Fibroblast of lung (primary cell): ENCODE measurements at regions not wholly inside any gene's neighbourhood (a gene's known extent, or its start where the extent isn't known, plus 50 kb on each side); places are given as distances from the start of the nearest gene placed in this dataset.

ENCODE experiments used
- DNase-seq, 2 donors: peaks; one replicate each; pipeline versions ENCODE4 v3.0.0 to v3.0.0-alpha.2; 2010; ENCODE audit warnings: low read depth in 2 of 2
- H2AFZ ChIP-seq: 2 replicates; pipeline ENCODE4 v1.5.1; 2012; ENCODE audit warnings: low read length, control low read depth, inconsistent platforms
- H3K27ac ChIP-seq: 2 replicates; pipeline ENCODE4 v1.5.1; 2011; ENCODE audit warnings: low read length, control low read depth; ENCODE audit not compliant: insufficient read depth
- H3K27me3 ChIP-seq: 2 replicates; pipeline ENCODE4 v1.5.1; 2011; ENCODE audit warnings: mild to moderate bottlenecking, low read length; ENCODE audit not compliant: control insufficient read depth, insufficient read depth
- H3K36me3 ChIP-seq: 2 replicates; pipeline ENCODE4 v1.5.1; 2011; ENCODE audit warnings: low read length; ENCODE audit not compliant: control insufficient read depth, insufficient read depth
- H3K4me1 ChIP-seq: 2 replicates; pipeline ENCODE4 v1.5.1; 2011; ENCODE audit warnings: low read length; ENCODE audit not compliant: control insufficient read depth, insufficient read depth; ENCODE audit errors: extremely low read depth
- H3K4me2 ChIP-seq: 2 replicates; pipeline ENCODE4 v1.5.1; 2011; ENCODE audit warnings: low read length, control low read depth; ENCODE audit not compliant: insufficient read depth; ENCODE audit errors: extremely low read depth
- H3K4me3 ChIP-seq, 4 experiments: fragments of 200-600 bp in 1 of 4; sonication (generic) in 1 of 4; replicated peaks in 1 of 4; 2 replicates each; pipeline ENCODE4 v1.5.1; 2011 to 2016; ENCODE audit warnings: low read length in 4 of 4, low read depth in 3 of 4, mild to moderate bottlenecking in 3 of 4, control low read depth in 2 of 4, inconsistent platforms in 1 of 4, mixed read lengths in 1 of 4; ENCODE audit not compliant: insufficient read depth in 1 of 4; ENCODE audit errors: control extremely low read depth in 1 of 4
- H3K79me2 ChIP-seq: 2 replicates; pipeline ENCODE4 v1.5.1; 2012; ENCODE audit warnings: mild to moderate bottlenecking, low read length, inconsistent platforms; ENCODE audit not compliant: control insufficient read depth, insufficient read depth
- H3K9ac ChIP-seq: 2 replicates; pipeline ENCODE4 v1.5.1; 2011; ENCODE audit warnings: mild to moderate bottlenecking, low read length, control low read depth; ENCODE audit not compliant: insufficient read depth
- H3K9me3 ChIP-seq: 2 replicates; pipeline ENCODE4 v1.5.1; 2012; ENCODE audit warnings: low read depth, low read length; ENCODE audit not compliant: control insufficient read depth, insufficient read depth
- H4K20me1 ChIP-seq: 2 replicates; pipeline ENCODE4 v1.5.1; 2011; ENCODE audit warnings: low read length; ENCODE audit not compliant: control insufficient read depth, insufficient read depth; ENCODE audit errors: extremely low read depth
- EZH2 ChIP-seq: IDR thresholded peaks from 2 replicates; pipeline ENCODE4 v1.5.1; 2012; ENCODE audit warnings: low read length, control low read depth, mild to moderate bottlenecking; ENCODE audit errors: missing control alignments
- TF ChIP-seq, protein P1 (sequence below), 2 donors: IDR thresholded peaks in 1 of 2; conservative IDR thresholded peaks in 1 of 2; 1 replicate in 1 of 2; 2 replicates in 1 of 2; pipeline ENCODE4 v1.5.1; 2011 to 2012; ENCODE audit warnings: low read length in 2 of 2, control low read depth in 1 of 2, inconsistent platforms in 1 of 2, low read depth in 1 of 2, mild to moderate bottlenecking in 1 of 2

DNA sequence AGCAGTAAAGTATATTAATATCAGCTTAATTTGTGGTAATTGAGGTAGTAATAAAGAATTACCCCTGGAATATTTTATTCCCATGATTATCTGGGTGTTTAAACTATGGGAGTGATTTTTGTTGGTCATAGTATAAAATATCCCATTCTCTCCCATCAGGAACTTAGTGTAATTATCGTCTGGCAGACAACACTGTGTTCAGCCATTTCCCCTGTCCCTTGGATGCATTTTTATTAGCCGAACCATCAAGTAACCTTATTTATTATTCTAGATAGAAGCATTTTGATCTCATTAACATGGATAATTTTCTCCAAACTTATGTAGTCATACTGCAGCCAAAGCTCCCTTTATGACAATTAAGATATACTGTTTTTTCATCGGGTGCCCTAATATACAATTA lies 320.8 kb downstream of the MAT2B start:
- H3K27ac ChIP-seq = no peak overlapping the region
- no peaks in the 10 kb centered on the region for H3K27me3 ChIP-seq
- no peak overlapping the region for H3K9ac ChIP-seq
- no peaks in the 10 kb centered on the region for H4K20me1 ChIP-seq
- no peaks in the 10 kb centered on the region for H3K36me3 ChIP-seq
- H3K4me3 ChIP-seq = no peak overlapping the region
- no peak for TF ChIP-seq EZH2
- TF ChIP-seq, protein P1, sequence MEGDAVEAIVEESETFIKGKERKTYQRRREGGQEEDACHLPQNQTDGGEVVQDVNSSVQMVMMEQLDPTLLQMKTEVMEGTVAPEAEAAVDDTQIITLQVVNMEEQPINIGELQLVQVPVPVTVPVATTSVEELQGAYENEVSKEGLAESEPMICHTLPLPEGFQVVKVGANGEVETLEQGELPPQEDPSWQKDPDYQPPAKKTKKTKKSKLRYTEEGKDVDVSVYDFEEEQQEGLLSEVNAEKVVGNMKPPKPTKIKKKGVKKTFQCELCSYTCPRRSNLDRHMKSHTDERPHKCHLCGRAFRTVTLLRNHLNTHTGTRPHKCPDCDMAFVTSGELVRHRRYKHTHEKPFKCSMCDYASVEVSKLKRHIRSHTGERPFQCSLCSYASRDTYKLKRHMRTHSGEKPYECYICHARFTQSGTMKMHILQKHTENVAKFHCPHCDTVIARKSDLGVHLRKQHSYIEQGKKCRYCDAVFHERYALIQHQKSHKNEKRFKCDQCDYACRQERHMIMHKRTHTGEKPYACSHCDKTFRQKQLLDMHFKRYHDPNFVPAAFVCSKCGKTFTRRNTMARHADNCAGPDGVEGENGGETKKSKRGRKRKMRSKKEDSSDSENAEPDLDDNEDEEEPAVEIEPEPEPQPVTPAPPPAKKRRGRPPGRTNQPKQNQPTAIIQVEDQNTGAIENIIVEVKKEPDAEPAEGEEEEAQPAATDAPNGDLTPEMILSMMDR (conservative IDR thresholded peaks at IDR 0.05 in 1 of 2, IDR thresholded peaks at IDR 0.05 in 1 of 2; ENCODE audit: low read depth in 1 of 2, low read length in 2 of 2) = no peak
- H3K9me3 ChIP-seq = no peaks in the 10 kb centered on the region
- no peak overlapping the region for H3K4me2 ChIP-seq
- no peaks in the 10 kb centered on the region for H3K79me2 ChIP-seq
- H3K4me1 ChIP-seq = no peaks in the 10 kb centered on the region
- no peak for DNase-seq
- H2AFZ ChIP-seq = no peak overlapping the region

DNA sequence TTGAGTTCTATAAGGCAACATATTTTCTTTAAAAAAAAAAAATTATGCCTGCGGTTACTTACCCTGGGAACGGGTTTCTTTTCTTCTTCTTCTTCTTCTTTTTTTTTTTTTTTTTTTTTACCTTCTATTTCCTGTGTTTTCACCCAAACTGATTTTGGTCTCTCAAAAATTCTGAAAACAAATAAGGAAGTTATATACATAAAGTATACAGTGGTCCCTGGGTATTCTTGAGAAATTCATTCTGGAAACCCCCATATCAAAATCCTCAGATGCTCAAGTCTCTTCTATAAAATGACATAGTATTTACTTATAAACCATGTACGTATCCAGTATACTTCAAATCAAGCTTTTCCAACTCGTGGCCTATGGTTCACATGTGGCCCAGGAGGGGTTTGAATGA lies 326.7 kb downstream of the MAT2B start:
- H3K4me2 ChIP-seq = no peak overlapping the region
- H4K20me1 ChIP-seq = no peaks in the 10 kb centered on the region
- H3K4me1 ChIP-seq = no peaks in the 10 kb centered on the region
- no peak for TF ChIP-seq EZH2
- TF ChIP-seq, protein P1 (conservative IDR thresholded peaks at IDR 0.05 in 1 of 2, IDR thresholded peaks at IDR 0.05 in 1 of 2; ENCODE audit: low read depth in 1 of 2, low read length in 2 of 2) = no peak
- H3K27me3 ChIP-seq = no peaks in the 10 kb centered on the region
- no peak overlapping the region for H3K9ac ChIP-seq
- no peaks in the 10 kb centered on the region for H3K9me3 ChIP-seq
- H2AFZ ChIP-seq = no peak overlapping the region
- H3K79me2 ChIP-seq = no peaks in the 10 kb centered on the region
- no peak overlapping the region for H3K27ac ChIP-seq
- no peak for DNase-seq
- H3K4me3 ChIP-seq = no peak overlapping the region
- no peaks in the 10 kb centered on the region for H3K36me3 ChIP-seq

DNA sequence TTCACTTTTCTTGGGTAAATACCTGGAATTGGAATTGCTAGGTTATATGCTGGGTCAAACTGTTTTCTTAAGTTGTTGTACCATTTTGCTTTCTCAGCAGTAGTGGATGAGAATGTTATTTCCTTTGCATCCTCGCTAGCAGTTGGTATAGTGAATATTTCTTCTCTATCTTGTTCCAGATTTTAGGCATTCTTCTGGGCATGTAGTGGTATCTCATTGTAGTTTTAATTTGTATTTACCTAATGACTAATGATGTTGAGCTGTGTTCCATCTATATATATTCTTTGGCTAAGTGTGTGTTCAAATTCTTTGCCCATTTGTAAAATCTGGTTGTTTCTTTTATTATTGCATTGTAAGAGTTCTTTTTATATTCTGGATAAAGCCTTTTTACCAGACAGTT lies 333.3 kb downstream of the MAT2B start:
- DNase-seq = peak in 1 of 2 donors; percentile 39

More for the DNA sequence above, 333.3 kb downstream of the MAT2B start:
- H3K27me3 ChIP-seq = no peaks in the 10 kb centered on the region
- no peak overlapping the region for H3K4me3 ChIP-seq
- TF ChIP-seq, protein P1 (conservative IDR thresholded peaks at IDR 0.05 in 1 of 2, IDR thresholded peaks at IDR 0.05 in 1 of 2; ENCODE audit: low read depth in 1 of 2, low read length in 2 of 2) = no peak
- H3K9me3 ChIP-seq = no peaks in the 10 kb centered on the region
- H3K9ac ChIP-seq = no peak overlapping the region
- no peak overlapping the region for H3K27ac ChIP-seq
- no peaks in the 10 kb centered on the region for H3K36me3 ChIP-seq
- no peaks in the 10 kb centered on the region for H4K20me1 ChIP-seq
- no peaks in the 10 kb centered on the region for H3K4me1 ChIP-seq
- no peak overlapping the region for H3K4me2 ChIP-seq
- H2AFZ ChIP-seq = no peak overlapping the region
- no peaks in the 10 kb centered on the region for H3K79me2 ChIP-seq
